GM10266 (cell line): ENCODE measurements at regions not wholly inside any gene's neighbourhood (a gene's known extent, or its start where the extent isn't known, plus 50 kb on each side); places are given as distances from the start of the nearest gene placed in this dataset.

Experiments
- DNase-seq: peaks from one replicate; pipeline ENCODE4 v3.0.0; 2012; ENCODE audit errors: extremely low spot score
- TF ChIP-seq, protein P1 (sequence below): IDR thresholded peaks from 2 replicates; pipeline ENCODE4 v1.5.1; 2012; ENCODE audit warnings: mild to moderate bottlenecking, low read depth; ENCODE audit not compliant: control insufficient read depth, insufficient read depth; ENCODE audit errors: missing control alignments

DNA sequence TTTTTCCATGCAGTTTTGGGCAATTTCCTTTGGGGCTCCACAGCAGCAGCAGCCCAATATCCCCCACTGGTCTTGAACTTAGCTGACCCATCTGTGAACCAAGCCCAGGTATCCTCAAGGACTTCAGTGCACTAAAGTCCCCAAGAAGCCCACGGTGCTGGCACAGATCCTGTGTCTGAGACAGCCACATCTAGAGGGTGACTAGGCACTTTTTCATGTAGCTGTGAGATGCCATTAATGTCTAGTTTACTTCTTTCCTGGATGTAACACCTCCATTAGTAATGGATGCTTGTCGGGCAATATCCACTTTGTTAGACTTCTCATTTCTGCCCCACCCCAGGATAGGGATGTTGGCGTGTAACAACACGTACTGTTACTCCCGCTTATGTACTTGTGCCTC lies 117.9 kb downstream of the GPCPD1 start:
- TF ChIP-seq, protein P1, sequence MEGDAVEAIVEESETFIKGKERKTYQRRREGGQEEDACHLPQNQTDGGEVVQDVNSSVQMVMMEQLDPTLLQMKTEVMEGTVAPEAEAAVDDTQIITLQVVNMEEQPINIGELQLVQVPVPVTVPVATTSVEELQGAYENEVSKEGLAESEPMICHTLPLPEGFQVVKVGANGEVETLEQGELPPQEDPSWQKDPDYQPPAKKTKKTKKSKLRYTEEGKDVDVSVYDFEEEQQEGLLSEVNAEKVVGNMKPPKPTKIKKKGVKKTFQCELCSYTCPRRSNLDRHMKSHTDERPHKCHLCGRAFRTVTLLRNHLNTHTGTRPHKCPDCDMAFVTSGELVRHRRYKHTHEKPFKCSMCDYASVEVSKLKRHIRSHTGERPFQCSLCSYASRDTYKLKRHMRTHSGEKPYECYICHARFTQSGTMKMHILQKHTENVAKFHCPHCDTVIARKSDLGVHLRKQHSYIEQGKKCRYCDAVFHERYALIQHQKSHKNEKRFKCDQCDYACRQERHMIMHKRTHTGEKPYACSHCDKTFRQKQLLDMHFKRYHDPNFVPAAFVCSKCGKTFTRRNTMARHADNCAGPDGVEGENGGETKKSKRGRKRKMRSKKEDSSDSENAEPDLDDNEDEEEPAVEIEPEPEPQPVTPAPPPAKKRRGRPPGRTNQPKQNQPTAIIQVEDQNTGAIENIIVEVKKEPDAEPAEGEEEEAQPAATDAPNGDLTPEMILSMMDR: no peak
- DNase-seq: no peak

DNA sequence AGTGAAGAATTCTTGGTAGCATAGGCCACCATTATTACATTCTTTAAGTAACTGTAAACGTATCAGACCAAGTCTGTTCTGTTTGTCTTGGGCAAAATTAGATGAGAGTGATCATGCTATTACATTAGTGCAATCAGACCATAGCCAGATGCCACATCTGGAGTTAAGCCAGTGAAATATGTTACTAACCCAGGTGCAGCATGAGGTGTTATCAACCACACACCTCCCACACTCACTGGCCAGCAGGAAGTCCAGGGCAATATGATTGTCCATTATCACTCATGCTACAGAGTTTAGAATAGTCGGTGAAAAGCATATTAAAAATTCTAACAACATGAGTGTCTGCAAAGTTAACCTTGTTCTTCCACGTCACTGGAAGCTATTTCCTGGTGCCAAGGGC lies 119.4 kb downstream of the GPCPD1 start:
- TF ChIP-seq, protein P1: no peak
- no peak for DNase-seq

DNA sequence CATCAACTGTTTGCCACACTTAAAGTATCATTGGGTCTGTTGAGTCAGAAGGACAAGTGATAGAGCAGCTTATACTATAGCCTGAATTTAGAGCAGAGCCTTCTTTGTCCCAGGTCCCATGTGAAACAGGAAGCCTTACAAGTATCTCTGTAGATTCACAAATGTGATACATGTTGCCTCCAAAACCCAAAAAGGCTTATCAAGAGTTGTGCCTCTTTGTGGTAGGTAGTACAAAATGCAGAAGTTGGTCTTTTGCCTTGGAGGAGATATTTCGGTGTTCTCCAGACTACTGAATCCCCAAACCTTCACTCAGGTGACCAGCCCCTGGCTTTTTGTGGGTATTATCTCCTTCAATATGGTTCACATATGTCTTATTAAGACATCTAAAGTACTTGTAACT lies 121.2 kb downstream of the GPCPD1 start:
- DNase-seq: no peak
- TF ChIP-seq, protein P1: no peak

DNA sequence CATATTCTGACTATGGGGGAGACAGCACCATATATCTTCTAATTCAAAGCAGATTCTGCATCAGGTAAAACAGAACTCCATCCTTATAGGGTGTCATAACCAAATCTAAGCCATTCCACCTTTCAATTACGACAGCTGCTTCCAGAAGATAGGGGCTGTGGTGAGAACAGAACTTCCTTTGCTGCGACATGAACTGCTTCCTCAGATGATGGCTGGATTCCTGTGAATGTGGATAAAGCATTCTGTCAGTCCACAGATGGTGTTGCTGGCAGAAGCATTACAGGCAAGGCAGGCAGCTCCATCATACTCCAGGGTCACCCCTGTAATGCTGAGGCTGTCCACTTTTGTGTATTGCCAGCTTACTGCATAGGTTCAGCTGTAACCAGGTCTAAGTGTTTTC lies 122.0 kb downstream of the GPCPD1 start:
- TF ChIP-seq, protein P1: no peak
- no peak for DNase-seq

DNA sequence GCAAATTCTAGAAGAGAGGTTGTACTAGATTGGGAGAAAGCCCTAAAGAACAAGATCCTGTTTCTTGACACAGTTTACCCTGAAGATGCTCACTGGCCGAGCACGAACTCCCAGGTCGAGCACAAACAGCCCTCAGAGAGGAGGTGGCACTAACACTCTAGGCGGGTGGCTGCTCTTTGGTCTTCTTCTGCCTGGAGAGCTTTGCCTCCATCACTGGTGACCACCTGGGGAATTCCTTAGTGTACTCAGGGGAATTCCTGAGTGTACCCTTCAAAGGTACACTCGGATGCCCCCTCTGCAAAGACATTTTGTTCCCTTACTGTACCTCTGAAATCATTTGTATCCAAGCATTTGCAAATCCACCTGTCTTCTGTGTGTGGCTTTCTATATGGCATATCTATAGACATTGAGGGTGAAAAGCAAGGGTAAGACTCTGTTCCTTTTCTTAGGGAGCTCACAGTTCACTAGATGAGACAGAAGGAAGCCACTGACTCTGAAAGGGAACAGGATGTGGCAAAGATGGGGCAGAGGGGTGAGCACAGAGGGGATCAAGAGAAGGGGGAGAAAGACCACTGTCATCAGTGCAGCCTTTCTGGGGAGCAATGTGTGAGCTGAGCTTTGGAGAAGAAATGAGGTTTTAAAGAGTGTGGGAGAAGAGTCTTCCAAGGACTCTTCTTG lies 124.3 kb downstream of the GPCPD1 start:
- TF ChIP-seq, protein P1: no peak
- DNase-seq: no peak

DNA sequence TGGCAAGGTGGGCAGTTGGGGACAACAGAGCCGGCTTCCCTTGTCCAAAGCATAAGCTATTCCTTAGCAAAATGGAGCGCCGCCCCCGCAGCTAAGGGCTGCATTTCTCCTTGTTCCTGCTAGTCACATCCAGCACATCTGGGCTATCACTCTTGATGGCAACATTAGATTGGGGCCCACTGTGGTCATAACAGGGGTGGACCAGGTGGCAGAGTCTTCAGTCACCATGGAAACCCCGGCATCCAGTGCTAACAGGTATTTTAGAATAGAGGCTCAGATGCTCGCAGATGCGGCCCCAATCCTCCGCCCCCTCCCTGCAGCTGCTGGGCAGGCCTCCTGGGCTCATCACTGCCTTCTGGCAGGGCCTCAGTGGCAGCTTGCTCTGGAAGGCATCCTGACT lies 125.9 kb downstream of the GPCPD1 start:
- TF ChIP-seq, protein P1: no peak
- DNase-seq: no peak

DNA sequence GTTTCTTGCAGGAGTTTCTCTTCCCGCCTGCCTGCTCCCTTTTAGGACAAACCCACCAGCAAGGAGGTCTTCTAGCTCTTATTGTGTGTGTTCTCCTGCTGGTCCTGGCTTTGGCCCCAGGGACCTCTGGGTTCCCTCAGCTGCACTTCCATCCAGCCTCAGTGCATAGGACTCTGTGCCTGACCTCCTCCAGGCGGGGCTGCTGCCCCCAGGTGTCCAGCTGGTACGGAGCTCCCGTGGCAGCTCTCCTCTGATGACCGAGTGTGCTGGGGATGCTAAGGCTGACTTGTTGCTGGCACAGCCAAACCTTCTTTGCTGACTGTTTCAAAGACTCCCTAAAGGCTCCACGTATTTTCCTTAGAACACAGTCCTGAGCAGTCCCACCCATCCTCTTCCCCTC lies 126.5 kb downstream of the GPCPD1 start:
- TF ChIP-seq, protein P1: no peak

More for the DNA sequence above, 126.5 kb downstream of the GPCPD1 start:
- DNase-seq: no peak
